KMS-11 (cell line): ENCODE measurements at regions not wholly inside any gene's neighbourhood (a gene's known extent, or its start where the extent isn't known, plus 50 kb on each side); places are given as distances from the start of the nearest gene placed in this dataset.
"Not testable (repeated sequence)": the region's sequence is repeated elsewhere in the genome, so short reads cannot be mapped to it uniquely, and the experiment has no call there.

Source experiments
- H2AFZ ChIP-seq: fragments of 200-600 bp; sonication (generic); 2 replicates; pipeline ENCODE4 v1.6.1; 2016; ENCODE audit warnings: antibody characterized with exemption, mixed run types, low read depth
- H3K27ac ChIP-seq: fragments of 200-600 bp; sonication (generic); 2 replicates; pipeline ENCODE4 v1.6.1; 2016; ENCODE audit warnings: mild to moderate bottlenecking, mixed run types
- H3K27me3 ChIP-seq: fragments of 200-600 bp; sonication (generic); 2 replicates; pipeline ENCODE4 v1.6.1; 2017; ENCODE audit warnings: mild to moderate bottlenecking, low read depth, mixed run types, moderate library complexity; ENCODE audit not compliant: insufficient read depth
- H3K36me3 ChIP-seq: fragments of 200-600 bp; sonication (generic); 2 replicates; pipeline ENCODE4 v1.6.1; 2017; ENCODE audit warnings: mild to moderate bottlenecking, mixed run types; ENCODE audit not compliant: insufficient read depth
- H3K4me1 ChIP-seq: fragments of 200-600 bp; sonication (generic); 2 replicates; pipeline ENCODE4 v1.6.1; 2016; ENCODE audit warnings: mild to moderate bottlenecking, low read depth, mixed run types; ENCODE audit not compliant: poor library complexity, severe bottlenecking
- H3K4me2 ChIP-seq: fragments of 200-600 bp; sonication (generic); 2 replicates; pipeline ENCODE4 v1.7.0; 2016; ENCODE audit warnings: mild to moderate bottlenecking, mixed run types
- H3K4me3 ChIP-seq: fragments of 200-600 bp; sonication (generic); IDR thresholded peaks from 2 replicates; pipeline ENCODE4 v1.6.1; 2017; ENCODE audit warnings: low read depth, low read length, mixed read lengths; ENCODE audit not compliant: insufficient read depth
- H3K79me2 ChIP-seq: fragments of 200-600 bp; sonication (generic); 2 replicates; pipeline ENCODE4 v1.6.1; 2016; ENCODE audit warnings: low read depth, mixed run types; ENCODE audit not compliant: insufficient read depth
- H3K9ac ChIP-seq: fragments of 200-600 bp; sonication (generic); 2 replicates; pipeline ENCODE4 v1.6.1; 2016; ENCODE audit warnings: mild to moderate bottlenecking, mixed run types
- H4K20me1 ChIP-seq: fragments of 200-600 bp; sonication (generic); 2 replicates; pipeline ENCODE4 v1.6.1; 2016; ENCODE audit warnings: mild to moderate bottlenecking, mixed run types; ENCODE audit not compliant: insufficient read depth
- TF ChIP-seq, protein P1 (sequence below): fragments of 200-600 bp; sonication (generic); conservative IDR thresholded peaks from 2 replicates; pipeline ENCODE4 v1.6.1; 2017; ENCODE audit warnings: low read depth, mild to moderate bottlenecking, antibody characterized with exemption, low read length, moderate library complexity, mixed read lengths

DNA sequence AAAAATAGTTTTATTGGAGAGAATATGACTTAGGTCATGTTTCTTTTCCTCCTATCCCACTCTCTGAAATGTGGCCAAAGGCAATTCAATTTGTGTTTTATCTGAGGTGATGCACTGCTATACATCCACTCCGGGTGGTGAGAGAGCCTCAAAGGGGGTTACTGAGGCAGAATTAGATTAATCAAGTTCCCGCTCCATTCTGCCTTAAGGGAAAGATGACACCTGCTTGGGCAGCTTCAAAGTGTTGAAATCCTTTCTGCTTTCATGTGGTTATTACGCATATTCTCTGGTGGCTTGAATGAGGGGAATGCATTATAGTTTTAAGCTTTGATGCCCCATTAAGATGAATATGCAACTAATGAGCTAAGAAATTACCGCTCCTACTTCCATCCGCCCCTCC is 213.0 kb upstream of the TMEFF2 start:
- no peaks in the 10 kb centered on the region for H3K79me2 ChIP-seq
- H2AFZ ChIP-seq: no peak overlapping the region
- H3K27ac ChIP-seq: no peak overlapping the region
- no peaks in the 10 kb centered on the region for H3K36me3 ChIP-seq
- H3K4me2 ChIP-seq: no peak overlapping the region
- no peaks in the 10 kb centered on the region for H3K4me1 ChIP-seq
- no peak overlapping the region for H3K4me3 ChIP-seq
- H3K9ac ChIP-seq: no peak overlapping the region
- no peaks in the 10 kb centered on the region for H3K27me3 ChIP-seq
- no peaks in the 10 kb centered on the region for H4K20me1 ChIP-seq
- TF ChIP-seq, protein P1, sequence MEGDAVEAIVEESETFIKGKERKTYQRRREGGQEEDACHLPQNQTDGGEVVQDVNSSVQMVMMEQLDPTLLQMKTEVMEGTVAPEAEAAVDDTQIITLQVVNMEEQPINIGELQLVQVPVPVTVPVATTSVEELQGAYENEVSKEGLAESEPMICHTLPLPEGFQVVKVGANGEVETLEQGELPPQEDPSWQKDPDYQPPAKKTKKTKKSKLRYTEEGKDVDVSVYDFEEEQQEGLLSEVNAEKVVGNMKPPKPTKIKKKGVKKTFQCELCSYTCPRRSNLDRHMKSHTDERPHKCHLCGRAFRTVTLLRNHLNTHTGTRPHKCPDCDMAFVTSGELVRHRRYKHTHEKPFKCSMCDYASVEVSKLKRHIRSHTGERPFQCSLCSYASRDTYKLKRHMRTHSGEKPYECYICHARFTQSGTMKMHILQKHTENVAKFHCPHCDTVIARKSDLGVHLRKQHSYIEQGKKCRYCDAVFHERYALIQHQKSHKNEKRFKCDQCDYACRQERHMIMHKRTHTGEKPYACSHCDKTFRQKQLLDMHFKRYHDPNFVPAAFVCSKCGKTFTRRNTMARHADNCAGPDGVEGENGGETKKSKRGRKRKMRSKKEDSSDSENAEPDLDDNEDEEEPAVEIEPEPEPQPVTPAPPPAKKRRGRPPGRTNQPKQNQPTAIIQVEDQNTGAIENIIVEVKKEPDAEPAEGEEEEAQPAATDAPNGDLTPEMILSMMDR: no peak

DNA sequence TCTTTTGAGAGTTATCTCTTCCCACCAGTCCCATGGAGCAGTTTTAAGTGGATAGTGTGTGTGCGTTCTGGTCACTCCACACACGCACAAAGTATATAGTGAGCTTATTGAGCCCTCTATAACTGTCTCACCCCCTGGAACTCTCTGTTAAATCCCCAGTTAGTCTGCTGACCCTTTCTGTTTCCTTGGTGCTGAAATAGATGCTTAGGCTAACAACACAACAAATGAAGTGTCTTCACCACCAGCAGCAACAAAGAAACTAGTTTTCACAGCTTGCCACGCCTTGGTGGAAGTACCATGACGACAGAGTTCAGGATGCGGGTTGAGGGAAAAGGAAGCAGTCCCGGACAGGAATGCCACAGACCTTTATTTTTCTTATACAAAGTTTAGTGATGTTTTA is 203.5 kb upstream of the TMEFF2 start:
- Histone ChIP-seq H3K9ac (no peak overlapping the region), H3K27ac (no peak overlapping the region), H3K79me2 (no peaks in the 10 kb centered on the region), H4K20me1 (no peaks in the 10 kb centered on the region), H2AFZ (no peak overlapping the region), H3K4me1 (no peaks in the 10 kb centered on the region), H3K4me2 (no peak overlapping the region), H3K36me3 (no peaks in the 10 kb centered on the region), H3K27me3 (no peaks in the 10 kb centered on the region), H3K4me3 (no peak overlapping the region)
- TF ChIP-seq, protein P1: no peak

DNA sequence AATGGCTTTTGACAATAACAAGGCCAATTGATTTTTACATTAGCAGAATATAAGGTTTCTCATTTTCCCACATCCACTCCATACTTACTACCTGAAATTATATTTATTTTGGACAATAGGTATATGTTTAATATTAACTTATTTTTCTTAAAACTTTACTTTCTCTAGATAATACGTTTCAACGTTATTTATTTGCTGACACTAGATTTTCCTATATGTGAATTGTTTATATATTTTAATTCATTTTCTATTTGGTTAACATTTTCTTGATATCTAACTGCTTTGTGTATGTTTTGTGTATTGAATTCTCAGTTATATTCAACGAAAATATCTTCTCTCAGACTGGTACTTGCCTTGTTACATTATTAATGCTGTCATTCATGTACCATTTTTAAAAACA is 199.9 kb upstream of the TMEFF2 start:
- no peaks in the 10 kb centered on the region for H4K20me1 ChIP-seq
- H3K4me1 ChIP-seq: no peaks in the 10 kb centered on the region
- H3K79me2 ChIP-seq: no peaks in the 10 kb centered on the region
- no peak overlapping the region for H3K27ac ChIP-seq
- H3K4me3 ChIP-seq: no peak overlapping the region
- H3K36me3 ChIP-seq: no peaks in the 10 kb centered on the region
- TF ChIP-seq, protein P1: no peak
- H3K9ac ChIP-seq: no peak overlapping the region
- H3K27me3 ChIP-seq: no peaks in the 10 kb centered on the region
- no peak overlapping the region for H3K4me2 ChIP-seq
- H2AFZ ChIP-seq: no peak overlapping the region

DNA sequence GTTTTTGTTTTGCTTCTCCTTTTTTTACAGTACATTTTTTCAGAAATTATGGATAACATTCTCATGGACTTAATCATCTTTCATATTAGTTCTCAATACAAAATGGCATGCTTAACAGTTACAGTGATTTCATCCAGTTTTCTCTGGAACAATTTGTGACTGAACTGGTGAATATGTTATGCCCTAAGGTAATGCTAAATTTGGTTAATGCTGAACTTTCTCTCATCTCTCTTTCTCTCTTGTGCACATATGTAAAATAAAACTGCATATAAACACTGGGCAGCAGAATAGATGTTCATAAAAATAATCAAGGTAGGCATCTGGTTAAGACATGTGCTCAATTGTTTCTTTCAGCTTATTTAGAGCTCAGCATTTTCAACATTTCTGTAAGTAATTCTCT is 196.3 kb upstream of the TMEFF2 start:
- TF ChIP-seq, protein P1: no peak
- Histone ChIP-seq H3K27ac (no peak overlapping the region), H3K36me3 (no peaks in the 10 kb centered on the region), H2AFZ (no peak overlapping the region), H3K79me2 (no peaks in the 10 kb centered on the region), H3K27me3 (no peaks in the 10 kb centered on the region), H3K9ac (no peak overlapping the region), H3K4me2 (no peak overlapping the region), H3K4me1 (no peaks in the 10 kb centered on the region), H3K4me3 (no peak overlapping the region), H4K20me1 (no peaks in the 10 kb centered on the region)

DNA sequence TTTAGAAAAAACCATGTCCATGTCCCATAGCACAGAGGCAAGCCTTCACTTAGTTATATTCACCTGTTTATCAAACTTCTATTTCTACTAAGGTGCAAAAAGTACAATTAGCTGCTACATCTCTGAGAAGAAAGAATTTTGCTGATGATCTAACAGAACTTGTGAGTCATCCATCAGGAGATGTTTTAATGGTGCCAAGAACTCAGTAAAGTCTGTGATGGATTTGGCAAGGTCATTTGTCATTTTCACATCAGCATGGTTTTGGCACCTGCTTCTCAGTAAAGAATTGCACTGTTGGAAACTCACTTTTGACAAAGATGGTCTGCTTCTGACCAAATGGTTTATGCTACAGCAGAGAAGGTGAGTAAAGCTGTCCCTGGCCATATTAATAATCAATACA is 195.7 kb upstream of the TMEFF2 start:
- H2AFZ ChIP-seq: no peak overlapping the region
- TF ChIP-seq, protein P1: no peak

DNA sequence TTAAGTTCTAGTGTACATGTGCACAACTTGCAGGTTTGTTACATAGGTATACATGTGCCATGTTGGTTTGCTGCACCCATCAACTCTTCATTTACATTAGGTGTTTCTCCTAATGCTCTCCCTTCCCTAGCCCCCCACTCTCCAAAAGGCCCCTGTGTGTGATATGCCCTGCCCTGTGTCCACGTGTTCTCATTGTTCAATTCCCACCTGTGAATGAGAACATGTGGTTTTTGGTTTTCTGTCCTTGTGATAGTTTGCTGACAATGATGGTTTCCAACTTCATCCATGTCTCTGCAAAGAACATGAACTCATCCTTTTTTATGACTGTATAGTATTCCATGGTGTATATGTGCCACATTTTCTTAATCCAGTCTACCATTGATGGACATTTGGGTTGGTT is 189.5 kb upstream of the TMEFF2 start:
- H3K4me2 ChIP-seq, H3K36me3 ChIP-seq, H4K20me1 ChIP-seq, H3K4me1 ChIP-seq, H3K79me2 ChIP-seq, H3K27ac ChIP-seq, H2AFZ ChIP-seq, H3K4me3 ChIP-seq, H3K9ac ChIP-seq, H3K27me3 ChIP-seq: not testable (repeated sequence)

More for the DNA sequence above, 195.7 kb upstream of the TMEFF2 start:
- Histone ChIP-seq H3K36me3 (no peaks in the 10 kb centered on the region), H3K9ac (no peak overlapping the region), H3K4me3 (no peak overlapping the region), H3K79me2 (no peaks in the 10 kb centered on the region), H3K27me3 (no peaks in the 10 kb centered on the region), H3K4me2 (no peak overlapping the region), H3K27ac (no peak overlapping the region), H3K4me1 (no peaks in the 10 kb centered on the region), H4K20me1 (no peaks in the 10 kb centered on the region)
